ENCODE measurements at regions not wholly inside any gene's neighbourhood (a gene's known extent, or its start where the extent isn't known, plus 50 kb on each side); places are given as distances from the start of the nearest gene placed in this dataset.

DNA sequence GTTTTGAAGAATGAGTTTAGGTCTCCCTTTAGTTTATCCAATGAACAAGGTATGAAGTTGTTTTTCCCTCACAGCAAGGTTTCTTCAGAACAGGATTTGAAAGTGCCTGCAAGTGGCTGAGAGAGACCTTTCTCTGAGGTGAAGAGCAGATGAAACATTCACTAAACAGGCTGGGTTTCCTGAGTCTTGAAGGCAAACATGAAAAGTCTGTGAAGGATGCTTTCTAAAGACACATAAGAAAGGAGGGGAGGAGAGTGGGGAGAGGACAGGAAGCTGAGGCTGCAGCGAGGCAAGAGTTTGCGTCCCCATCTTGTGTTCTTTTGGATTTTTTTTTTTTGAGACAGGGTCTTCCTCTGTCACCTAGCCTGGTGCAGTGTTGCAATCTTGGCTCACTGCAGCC, 95.7 kb upstream of the SIM2 start:
- no peak for TF ChIP-seq CTCF (tag by site-specific recombination; IDR thresholded peaks at IDR 0.05)
- no peak for TF ChIP-seq ZBTB11 (tag by site-specific recombination; conservative IDR thresholded peaks at IDR 0.05; ENCODE audit: low read depth)
- TF ChIP-seq GLI4 (tag by site-specific recombination; IDR thresholded peaks at IDR 0.05) = no peak
- no peak for TF ChIP-seq ZNF423 (tag by site-specific recombination; IDR thresholded peaks at IDR 0.05)
- no peak for TF ChIP-seq ZNF174 (tag by site-specific recombination; IDR thresholded peaks at IDR 0.05)
- no peak for TF ChIP-seq ZNF629 (tag by site-specific recombination; IDR thresholded peaks at IDR 0.05)
- TF ChIP-seq ZNF175 (tag by site-specific recombination; IDR thresholded peaks at IDR 0.05) = no peak
- TF ChIP-seq, protein P1, sequence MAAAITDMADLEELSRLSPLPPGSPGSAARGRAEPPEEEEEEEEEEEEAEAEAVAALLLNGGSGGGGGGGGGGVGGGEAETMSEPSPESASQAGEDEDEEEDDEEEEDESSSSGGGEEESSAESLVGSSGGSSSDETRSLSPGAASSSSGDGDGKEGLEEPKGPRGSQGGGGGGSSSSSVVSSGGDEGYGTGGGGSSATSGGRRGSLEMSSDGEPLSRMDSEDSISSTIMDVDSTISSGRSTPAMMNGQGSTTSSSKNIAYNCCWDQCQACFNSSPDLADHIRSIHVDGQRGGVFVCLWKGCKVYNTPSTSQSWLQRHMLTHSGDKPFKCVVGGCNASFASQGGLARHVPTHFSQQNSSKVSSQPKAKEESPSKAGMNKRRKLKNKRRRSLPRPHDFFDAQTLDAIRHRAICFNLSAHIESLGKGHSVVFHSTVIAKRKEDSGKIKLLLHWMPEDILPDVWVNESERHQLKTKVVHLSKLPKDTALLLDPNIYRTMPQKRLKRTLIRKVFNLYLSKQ (tag by site-specific recombination; IDR thresholded peaks at IDR 0.05; ENCODE audit: borderline replicate concordance) = no peak
- no peak for TF ChIP-seq ZNF274 (IDR thresholded peaks at IDR 0.05; ENCODE audit: low read length)
- TF ChIP-seq ZNF274 (tag by site-specific recombination; IDR thresholded peaks at IDR 0.05; ENCODE audit: borderline replicate concordance) = no peak
- no peak for TF ChIP-seq MEIS1 (CRISPR knock-in tag; IDR thresholded peaks at IDR 0.05; ENCODE audit: borderline replicate concordance)
- no peak for TF ChIP-seq ZNF16 (tag by site-specific recombination; IDR thresholded peaks at IDR 0.05; ENCODE audit: low read depth)
- no peak for TF ChIP-seq ZNF791 (tag by site-specific recombination; IDR thresholded peaks at IDR 0.05)

All from HEK293 (cell line).